HUDEP-2 (cell line): ENCODE measurements at regions not wholly inside any gene's neighbourhood (a gene's known extent, or its start where the extent isn't known, plus 50 kb on each side); places are given as distances from the start of the nearest gene placed in this dataset.

Source experiments
- DNase-seq, 76 experiments: peaks; one replicate each; lab custom pipeline; 2025; ENCODE audit not compliant: unreplicated experiment in 76 of 76; lab: John Stamatoyannopoulos, UW

DNA sequence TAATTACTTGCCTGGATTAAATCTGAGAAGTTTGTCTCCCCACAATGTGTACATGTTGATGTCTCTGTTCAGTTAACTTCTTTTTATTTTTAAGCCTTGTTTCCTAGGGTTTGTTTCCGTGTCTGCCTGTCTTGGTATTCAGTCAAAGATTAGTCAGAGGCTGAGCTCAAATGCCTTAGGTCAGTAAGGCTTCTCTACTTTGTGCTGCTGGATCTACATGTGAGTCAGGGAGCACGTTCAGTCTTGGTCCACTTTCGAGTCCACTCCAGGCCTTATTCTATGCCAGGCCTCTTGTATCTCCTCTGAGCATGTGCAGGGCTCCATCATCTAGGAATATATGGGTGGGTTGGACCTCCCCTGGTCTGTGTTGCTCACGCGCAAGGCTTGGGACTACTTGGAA, 93.3 kb upstream of the FZD8 start:
- DNase-seq = no peak

GRCh38 chr10:35731828-35732227, 89.7 kb upstream of the FZD8 start:
- DNase-seq = no peak

GRCh38 chr10:35728341-35728740, 86.2 kb upstream of the FZD8 start:
- DNase-seq = no peak

DNA sequence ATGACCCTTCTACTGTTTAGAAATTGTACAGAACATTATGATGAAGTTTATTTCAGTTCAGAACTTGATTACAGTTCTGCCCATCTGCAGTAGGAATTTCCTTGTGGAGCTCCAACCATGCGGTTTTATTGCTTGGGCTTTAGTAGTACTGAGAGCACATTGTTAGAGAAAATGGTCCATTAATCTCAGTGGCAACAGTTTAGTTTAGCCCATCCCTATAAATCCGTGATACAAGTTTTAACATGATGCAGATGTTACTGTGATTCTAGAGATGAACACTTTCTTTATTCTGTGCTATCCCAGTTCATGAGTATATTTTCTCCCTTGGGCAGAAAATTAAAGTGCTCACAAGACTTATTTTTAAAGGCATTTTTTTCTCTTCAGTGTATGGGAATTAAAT, 84.8 kb upstream of the FZD8 start:
- DNase-seq = no peak

GRCh38 chr10:35723992-35724391, 81.9 kb upstream of the FZD8 start:
- DNase-seq = no peak

- no peak for DNase-seq
These were observed 81.0 kb upstream of the FZD8 start for GRCh38 chr10:35723059-35723458.

GRCh38 chr10:35722636-35723035, 80.5 kb upstream of the FZD8 start:
- DNase-seq = no peak

DNA sequence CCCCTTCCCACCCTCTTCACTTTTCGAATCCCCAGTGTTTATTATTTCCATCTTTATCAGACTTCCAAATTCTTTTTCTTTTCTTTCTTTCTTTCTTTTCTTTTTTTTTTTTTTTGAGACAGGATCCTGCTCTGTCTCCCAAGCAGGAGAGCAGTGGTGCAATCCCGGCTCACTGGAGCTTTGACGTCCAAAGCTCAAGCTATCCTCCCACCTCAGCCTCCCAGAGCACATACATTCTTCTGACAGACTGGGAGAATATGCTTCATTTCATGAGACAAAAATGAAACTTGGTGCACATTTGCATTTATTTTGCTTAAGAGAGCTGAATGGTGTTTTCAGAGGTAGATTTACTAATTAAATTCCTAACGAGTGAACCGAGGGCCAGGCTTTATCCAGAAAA, 80.1 kb upstream of the FZD8 start:
- no peak for DNase-seq

DNA sequence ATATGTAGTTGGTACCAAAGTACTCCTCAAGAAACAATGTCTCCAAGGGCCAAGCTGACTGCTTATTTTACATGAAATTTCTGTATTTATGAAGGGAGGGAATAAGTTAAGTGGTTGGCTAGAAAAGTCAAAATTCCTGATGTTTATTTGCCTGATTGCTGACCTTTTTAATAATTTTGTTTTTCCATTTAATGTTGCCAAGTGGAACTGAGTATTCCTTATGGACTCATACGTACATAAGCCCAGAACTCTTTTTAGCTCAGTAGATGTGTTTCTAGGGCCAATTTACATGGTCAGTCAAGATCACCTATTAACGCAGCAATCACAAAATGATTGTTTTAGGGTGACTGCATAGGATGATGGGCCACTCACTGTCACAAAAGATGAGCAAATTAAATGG, 78.3 kb upstream of the FZD8 start:
- no peak for DNase-seq

- no peak for DNase-seq
These were observed 74.7 kb upstream of the FZD8 start for GRCh38 chr10:35716776-35717175.

GRCh38 chr10:35712486-35712885, 70.4 kb upstream of the FZD8 start:
- no peak for DNase-seq

DNA sequence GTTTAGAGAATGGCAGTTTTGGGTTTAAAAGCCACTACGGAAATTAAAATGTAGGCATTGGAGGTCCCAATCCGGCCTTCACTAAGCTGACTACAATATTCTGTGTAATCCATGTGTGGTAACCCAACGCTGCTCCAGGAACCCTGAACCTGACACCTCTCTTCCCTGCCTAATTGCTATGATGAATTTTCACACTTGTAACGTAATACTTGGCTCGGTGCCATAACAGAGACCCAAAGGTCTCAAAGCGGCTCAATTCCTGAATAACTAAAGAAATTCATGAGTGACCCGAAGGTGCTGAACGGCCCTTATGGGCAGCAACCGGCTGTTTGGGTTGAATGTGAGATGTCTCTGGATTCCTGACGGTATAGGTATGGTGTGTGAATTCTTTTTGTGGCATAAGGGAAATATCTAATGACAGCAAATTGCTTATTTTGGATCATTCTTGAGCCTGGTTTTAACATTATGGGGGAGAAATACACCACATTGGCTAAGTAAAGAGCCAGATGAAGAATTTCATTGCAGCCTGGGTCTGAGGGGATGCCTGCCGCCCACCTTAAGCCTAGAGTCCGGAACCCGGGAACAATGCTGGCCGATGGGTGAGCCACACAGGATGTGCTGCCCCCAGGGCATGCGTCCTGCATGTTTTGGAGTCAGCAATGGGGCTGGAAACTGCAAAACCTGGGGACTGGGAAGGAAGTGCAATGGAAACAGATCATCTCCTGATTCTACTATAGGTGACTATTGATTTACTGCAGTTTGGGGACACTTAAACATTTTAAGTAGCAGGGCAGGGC, 69.7 kb upstream of the FZD8 start:
- no peak for DNase-seq

- no peak for DNase-seq
These were observed 65.7 kb upstream of the FZD8 start for GRCh38 chr10:35707642-35708425.

GRCh38 chr10:35706959-35707358, 64.9 kb upstream of the FZD8 start:
- no peak for DNase-seq

DNA sequence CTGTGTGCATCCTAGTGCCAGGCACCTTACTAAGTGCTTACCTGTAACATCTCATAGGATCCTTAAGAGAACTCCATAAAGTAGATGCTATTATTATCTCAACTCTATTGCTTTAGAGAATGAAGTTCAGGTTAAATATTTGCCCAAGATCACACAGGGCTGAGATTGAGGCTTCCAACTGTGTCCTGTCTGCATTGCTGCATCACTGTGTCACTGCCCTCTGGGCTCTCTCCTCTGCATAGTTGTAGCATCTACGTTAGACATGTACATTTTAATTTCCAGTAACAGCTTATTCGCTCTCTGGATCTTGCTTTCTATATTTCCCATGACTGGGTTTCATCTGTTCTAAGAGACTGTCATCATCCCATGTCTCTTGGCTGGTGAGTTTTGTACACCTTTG, 63.6 kb upstream of the FZD8 start:
- no peak for DNase-seq

DNA sequence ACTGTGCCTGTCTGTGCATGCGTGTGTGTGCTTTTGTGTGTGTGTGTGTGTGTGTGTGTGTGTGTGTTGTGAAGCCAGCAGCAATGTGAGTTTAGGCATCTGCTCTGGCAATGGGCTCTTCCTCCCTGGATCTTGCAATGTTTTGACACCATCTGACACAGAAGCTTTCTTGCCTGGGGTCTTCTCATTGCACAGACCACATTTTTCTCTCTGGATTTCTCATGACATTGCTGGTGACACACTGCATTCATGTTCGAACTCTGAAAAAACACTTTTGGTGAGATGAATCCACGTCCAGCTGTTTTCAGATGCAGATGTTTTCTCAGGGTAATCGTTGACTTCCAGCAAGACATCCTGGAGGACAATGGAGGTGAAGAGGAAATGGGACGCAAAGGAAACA, 63.0 kb upstream of the FZD8 start:
- no peak for DNase-seq

GRCh38 chr10:35704401-35704800, 62.3 kb upstream of the FZD8 start:
- no peak for DNase-seq

- DNase-seq = no peak
These were observed 58.4 kb upstream of the FZD8 start for GRCh38 chr10:35700487-35700882.

- no peak for DNase-seq
These were observed 57.9 kb upstream of the FZD8 start for GRCh38 chr10:35699848-35700486.

DNA sequence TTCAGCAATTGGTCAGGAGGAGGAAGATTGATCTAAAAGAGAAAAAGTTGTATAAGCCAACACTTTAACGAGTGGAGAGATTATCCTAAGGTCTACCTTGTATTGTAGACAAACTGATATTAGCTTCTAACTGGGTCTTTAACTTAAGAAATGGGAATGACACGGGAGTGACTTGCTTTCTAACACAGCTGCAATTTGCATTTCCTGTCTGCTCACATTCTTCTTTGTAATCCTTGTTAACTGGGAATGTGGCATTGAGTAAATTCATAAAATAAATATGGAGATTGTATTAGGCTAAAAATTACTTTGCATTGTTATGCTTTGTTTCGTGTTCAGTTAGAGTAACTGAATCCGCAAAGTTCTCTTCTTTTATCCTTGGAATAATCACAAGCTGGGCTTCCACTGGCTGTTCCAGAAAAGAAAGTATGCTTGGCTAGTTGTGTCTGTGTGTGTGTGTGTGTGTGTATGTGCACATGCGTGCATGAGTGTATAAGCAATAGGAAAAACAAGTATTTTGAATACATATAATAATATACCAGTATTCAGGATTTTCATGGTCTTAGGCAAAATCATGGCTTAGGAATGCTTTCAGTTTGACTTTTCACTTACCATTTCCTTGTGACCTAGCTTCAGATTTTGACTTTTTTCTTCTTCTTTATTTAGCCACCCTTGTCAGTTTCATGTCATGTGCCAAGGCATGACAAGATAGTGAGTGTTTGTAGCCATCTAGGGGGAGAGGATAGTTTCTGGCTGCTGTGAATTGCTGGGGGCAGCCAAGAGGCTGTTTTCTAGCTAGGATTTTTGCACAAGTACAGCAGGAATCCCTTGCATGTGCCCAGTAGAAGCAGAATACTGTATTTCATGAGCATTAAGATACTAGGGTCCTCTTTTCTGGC, 54.5 kb upstream of the FZD8 start:
- DNase-seq = no peak

- no peak for DNase-seq
These were observed 51.7 kb upstream of the FZD8 start for GRCh38 chr10:35693800-35694199.
